ENCODE measurements at regions not wholly inside any gene's neighbourhood (a gene's known extent, or its start where the extent isn't known, plus 50 kb on each side); places are given as distances from the start of the nearest gene placed in this dataset.

- TF ChIP-seq ZNF777 (CRISPR knock-in tag; IDR thresholded peaks at IDR 0.05) (no peak), CTCF (CRISPR knock-in tag; IDR thresholded peaks at IDR 0.05) (no peak)
These were observed 118.2 kb upstream of the EDNRB start (continued) for GRCh38 chr13:78036841-78037240.

- FAIRE-seq (no peak), DNase-seq (ENCODE audit: low spot score) (no peak), ATAC-seq (no peak)
- no peak overlapping the region for H3K4me3 ChIP-seq (replicated peaks in 1 of 3; ENCODE audit: insufficient read depth in 1 of 3, low read depth in 2 of 3, low read length in 3 of 3)
- no peak overlapping the region for H3K27ac ChIP-seq (ENCODE audit: extremely low read length, insufficient read depth, low read length)
- ChIA-PET POLR2A (no interaction called here), CTCF (ENCODE audit: low intra/inter-chr PET ratio, low total read pairs) (no interaction called here)
- no peak overlapping the region for H2AFZ ChIP-seq (ENCODE audit: low read length)
- H3K36me3 ChIP-seq (replicated peaks in 1 of 2; ENCODE audit: control insufficient read depth in 1 of 2, insufficient read depth in 2 of 2, low read length in 2 of 2), result no peaks in the 10 kb centered on the region
- H4K20me1 ChIP-seq (ENCODE audit: insufficient read depth, low read length), result no peaks in the 10 kb centered on the region
- in situ Hi-C loops (cut with HindIII; ENCODE audit: extremely low pct_ligation_motif_present, low pct_unique_long_range_greater_than_20kb), result no loop called here
- no peaks in the 10 kb centered on the region for H3K27me3 ChIP-seq (ENCODE audit: control insufficient read depth in 1 of 2, insufficient read depth in 2 of 2, low read length in 2 of 2)
- BruUV-seq (replicated peaks), result no TSS peak
- H3K9me3 ChIP-seq (ENCODE audit: low read length), result peaks cover 36% of the 10 kb centered on the region
- H3K79me2 ChIP-seq (ENCODE audit: insufficient read depth, low read length), result no peaks in the 10 kb centered on the region
- 0% methylated on average over 1 of the region's 1 CpG for WGBS (ENCODE audit: low lambda C conversion rate)
- H3K4me2 ChIP-seq (ENCODE audit: low read depth, low read length), result no peak overlapping the region
- intact Hi-C loops (cut with micrococcal nuclease; ENCODE audit: unreplicated experiment), result no loop called here
- H3K9ac ChIP-seq (ENCODE audit: insufficient read depth, low read depth, low read length), result no peak overlapping the region
- no peaks in the 10 kb centered on the region for H3K4me1 ChIP-seq (ENCODE audit: insufficient read depth, low read length)
- TF ChIP-seq ZBTB1 (CRISPR knock-in tag; IDR thresholded peaks at IDR 0.05; ENCODE audit: borderline replicate concordance), result no peak
- no peak for TF ChIP-seq MLLT10 (CRISPR knock-in tag; IDR thresholded peaks at IDR 0.05)
- no peak for TF ChIP-seq STAG1 (CRISPR knock-in tag; IDR thresholded peaks at IDR 0.05)
- no peak for TF ChIP-seq ZNF747 (CRISPR knock-in tag; IDR thresholded peaks at IDR 0.05; ENCODE audit: borderline replicate concordance)
- no peak for TF ChIP-seq NRL (CRISPR knock-in tag; IDR thresholded peaks at IDR 0.05; ENCODE audit: borderline replicate concordance)
- no peak for TF ChIP-seq CHD4 (IDR thresholded peaks at IDR 0.05; ENCODE audit: borderline replicate concordance, low read length)
- no peak for TF ChIP-seq MLX (CRISPR knock-in tag; IDR thresholded peaks at IDR 0.05)
- TF ChIP-seq MBD4 (IDR thresholded peaks at IDR 0.05; ENCODE audit: borderline replicate concordance, low read length), result no peak
- TF ChIP-seq RORA (CRISPR knock-in tag; IDR thresholded peaks at IDR 0.05), result no peak
- no peak for TF ChIP-seq HOXA7 (CRISPR knock-in tag; IDR thresholded peaks at IDR 0.05)
- TF ChIP-seq RELA (CRISPR knock-in tag; IDR thresholded peaks at IDR 0.05), result no peak
- no peak for TF ChIP-seq FOXK1 (CRISPR knock-in tag; IDR thresholded peaks at IDR 0.05; ENCODE audit: borderline replicate concordance, low read depth)
- no peak for TF ChIP-seq ZNF816 (CRISPR knock-in tag; IDR thresholded peaks at IDR 0.05; ENCODE audit: borderline replicate concordance)
- TF ChIP-seq ZNF737 (CRISPR knock-in tag; IDR thresholded peaks at IDR 0.05; ENCODE audit: borderline replicate concordance), result no peak
- TF ChIP-seq ZNF547 (CRISPR knock-in tag; IDR thresholded peaks at IDR 0.05), result no peak
- TF ChIP-seq ZFP90 (CRISPR knock-in tag; IDR thresholded peaks at IDR 0.05; ENCODE audit: borderline replicate concordance), result no peak
- no peak for TF ChIP-seq ZBTB46 (CRISPR knock-in tag; IDR thresholded peaks at IDR 0.05; ENCODE audit: borderline replicate concordance)
These were observed 116.9 kb upstream of the EDNRB start for GRCh38 chr13:78035500-78035899.

Measured in HepG2 (cell line).